ENCODE measurements at regions not wholly inside any gene's neighbourhood (a gene's known extent, or its start where the extent isn't known, plus 50 kb on each side); places are given as distances from the start of the nearest gene placed in this dataset.

GRCh38 chr15:37204692-37205091 is 104.3 kb upstream of the MEIS2 start:
- TF ChIP-seq CTCF (IDR thresholded peaks at IDR 0.05), result no peak
- TF ChIP-seq POLR2A (IDR thresholded peaks at IDR 0.05; ENCODE audit: low read depth), result no peak
- no peak for TF ChIP-seq POLR2AphosphoS5 (IDR thresholded peaks at IDR 0.05)
